HG03039 (cell line): ENCODE measurements at regions not wholly inside any gene's neighbourhood (a gene's known extent, or its start where the extent isn't known, plus 50 kb on each side); places are given as distances from the start of the nearest gene placed in this dataset.
"Not testable (repeated sequence)": the region's sequence is repeated elsewhere in the genome, so short reads cannot be mapped to it uniquely, and the experiment has no call there.

Source experiments
- ATAC-seq: cut with Tn5 transposase; IDR thresholded peaks from one replicate; pipeline ENCODE4 v1.9.1; 2021; ENCODE audit warnings: mild to moderate bottlenecking, moderate library complexity; ENCODE audit not compliant: unreplicated experiment

DNA sequence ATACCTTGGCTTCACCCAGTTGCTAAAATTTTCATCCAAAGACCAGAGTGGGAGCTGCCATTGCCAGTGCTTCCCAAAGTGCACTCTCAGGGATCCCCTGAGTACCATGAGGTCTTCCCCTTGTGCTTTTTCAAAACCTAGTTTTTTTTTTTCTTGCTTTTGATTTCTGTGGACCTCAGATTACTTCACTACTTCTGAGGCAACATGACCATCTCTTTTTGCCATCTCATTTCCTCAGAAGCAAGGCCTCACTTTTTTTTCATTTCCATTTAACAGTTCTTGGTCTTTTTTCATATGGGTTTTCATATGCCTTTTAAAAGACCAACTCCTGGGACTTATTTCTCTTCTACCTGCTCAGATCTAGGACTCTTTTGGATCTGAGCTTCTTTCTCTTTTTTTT is 64.1 kb upstream of the MMS22L start:
- no peak for ATAC-seq

DNA sequence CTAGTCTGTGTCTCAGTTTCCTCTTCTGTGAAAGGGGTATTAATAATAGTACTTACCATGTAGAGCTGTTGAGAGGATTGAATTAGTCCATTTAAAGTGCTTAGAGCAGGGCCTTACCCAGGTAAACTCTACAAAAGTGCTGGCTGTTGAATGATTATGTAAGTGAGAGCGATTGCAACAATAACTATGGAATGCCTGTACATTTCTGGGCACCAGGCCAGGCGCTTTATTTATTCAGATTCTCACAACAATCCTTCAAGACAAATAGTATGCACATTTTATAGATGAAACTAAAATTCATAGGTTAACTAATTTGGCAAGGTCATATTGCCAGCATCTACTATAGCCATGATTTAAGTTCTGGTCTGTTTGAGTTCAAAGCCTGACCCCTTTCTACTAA is 78.3 kb upstream of the MMS22L start:
- no peak for ATAC-seq

DNA sequence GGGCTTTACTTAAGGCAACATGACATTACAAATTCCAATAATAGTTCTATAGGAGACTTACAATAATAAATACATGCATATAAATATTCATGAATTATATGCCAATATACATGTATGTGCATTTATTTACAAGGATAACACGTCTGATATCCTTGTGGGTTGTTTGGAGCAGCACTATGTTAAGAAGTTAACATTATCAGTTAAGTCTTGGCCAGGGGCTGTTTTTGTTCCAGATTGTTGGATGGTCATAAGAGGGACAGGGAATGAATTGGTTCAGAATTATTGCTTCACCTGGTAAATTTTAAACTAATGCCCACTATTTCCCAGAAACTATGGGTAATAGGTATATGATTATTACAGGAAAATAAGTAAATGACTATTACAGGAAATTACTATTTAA is 81.3 kb upstream of the MMS22L start:
- ATAC-seq: no peak

DNA sequence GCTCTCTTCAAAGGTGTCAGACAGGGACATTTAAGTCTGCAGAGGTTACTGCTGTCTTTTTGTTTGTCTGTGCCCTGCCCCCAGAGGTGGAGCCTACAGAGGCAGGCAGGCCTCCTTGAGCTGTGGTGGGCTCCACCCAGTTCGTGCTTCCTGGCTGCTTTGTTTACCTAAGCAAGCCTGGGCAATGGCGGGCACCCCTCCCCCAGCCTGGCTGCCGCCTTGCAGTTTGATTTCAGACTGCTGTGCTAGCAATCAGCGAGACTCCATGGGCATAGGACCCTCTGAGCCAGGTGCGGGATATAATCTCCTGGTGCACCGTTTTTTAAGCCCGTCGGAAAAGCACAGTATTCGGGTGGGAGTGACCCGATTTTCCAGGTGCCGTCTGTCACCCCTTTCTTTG is 99.1 kb upstream of the MMS22L start:
- not testable (repeated sequence) for ATAC-seq

DNA sequence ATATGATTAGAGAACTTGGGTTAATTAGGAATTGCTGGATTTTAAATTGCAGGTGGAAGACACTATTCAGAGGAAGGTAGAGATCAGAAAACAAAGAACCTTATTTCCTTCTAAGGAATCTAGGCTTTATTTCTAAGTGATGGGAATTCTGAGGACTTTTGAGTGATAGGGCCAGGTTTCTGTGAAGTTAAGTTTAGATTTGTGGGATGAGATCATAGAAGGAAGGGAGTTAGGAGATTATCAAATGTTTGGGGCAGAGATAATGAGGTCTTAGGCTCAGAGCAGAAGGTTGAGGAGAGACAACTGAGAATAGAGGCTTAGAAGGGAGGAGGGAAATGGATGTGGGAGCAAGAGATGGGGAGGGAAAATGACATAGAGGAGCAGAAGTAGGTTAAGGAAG is 109.7 kb upstream of the MMS22L start:
- ATAC-seq: no peak

DNA sequence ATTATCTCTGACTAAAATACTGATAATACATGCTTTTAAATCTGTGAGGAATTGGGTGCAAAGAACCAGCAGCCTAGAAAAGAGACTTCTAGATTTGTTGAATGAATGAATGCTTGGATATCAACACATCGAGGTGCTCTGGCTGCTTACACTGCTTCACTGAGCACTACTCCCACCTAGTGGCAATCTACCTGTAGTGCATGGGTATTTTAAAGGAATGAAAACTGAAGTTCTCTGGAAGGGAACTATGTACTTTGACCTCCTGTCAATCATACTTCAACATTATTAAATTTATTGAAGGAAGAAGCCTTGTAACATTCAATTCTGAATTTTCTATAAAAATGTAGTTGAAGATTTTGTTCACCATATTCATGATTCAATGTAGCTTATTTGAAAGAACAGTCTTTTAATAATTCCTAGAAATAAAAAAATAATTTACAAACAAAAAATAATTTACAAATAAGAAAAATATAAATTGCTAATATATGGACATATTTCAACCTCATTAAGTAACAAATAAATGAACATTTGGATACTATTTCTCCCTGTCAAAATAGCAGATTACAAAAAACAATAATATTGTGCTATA is 111.2 kb upstream of the MMS22L start:
- peak; percentile 90 for ATAC-seq

DNA sequence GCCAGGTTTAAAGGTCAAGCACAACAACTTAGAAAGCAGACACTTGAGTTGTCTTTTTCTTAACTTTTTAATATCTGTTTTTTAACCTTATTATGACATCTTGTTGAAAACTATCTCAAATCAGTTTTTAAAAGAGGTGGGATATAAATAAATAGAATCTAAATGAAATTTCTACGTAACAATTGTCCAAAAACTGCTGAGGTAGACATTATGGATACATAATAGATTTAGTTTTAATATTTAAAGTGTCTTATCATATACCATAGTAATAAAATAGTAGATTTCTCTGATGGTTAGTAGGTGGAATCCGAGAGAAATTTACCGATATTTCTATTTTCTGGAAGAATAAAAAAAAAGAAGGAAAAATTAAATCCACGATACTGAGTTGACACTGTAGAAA is 113.9 kb upstream of the MMS22L start:
- ATAC-seq: no peak

DNA sequence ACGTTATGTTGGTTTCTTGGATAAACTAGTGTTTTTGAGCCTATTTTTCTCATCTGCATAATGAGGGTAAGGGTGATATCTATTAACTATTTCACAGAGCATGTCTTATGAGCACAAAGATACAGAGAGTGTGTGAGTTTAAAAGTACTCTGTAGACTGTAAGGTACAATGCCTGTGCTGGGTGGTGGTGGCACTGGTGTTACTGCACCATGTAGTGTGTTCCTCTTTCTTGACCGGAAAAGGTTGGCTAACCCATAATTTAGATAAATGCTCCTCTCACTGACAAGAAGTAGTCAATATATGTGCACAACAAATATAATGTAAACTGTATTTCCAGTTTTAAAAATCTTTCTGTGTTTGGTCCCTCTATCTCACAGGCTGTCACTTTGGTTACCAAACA is 116.2 kb upstream of the MMS22L start:
- ATAC-seq: no peak

DNA sequence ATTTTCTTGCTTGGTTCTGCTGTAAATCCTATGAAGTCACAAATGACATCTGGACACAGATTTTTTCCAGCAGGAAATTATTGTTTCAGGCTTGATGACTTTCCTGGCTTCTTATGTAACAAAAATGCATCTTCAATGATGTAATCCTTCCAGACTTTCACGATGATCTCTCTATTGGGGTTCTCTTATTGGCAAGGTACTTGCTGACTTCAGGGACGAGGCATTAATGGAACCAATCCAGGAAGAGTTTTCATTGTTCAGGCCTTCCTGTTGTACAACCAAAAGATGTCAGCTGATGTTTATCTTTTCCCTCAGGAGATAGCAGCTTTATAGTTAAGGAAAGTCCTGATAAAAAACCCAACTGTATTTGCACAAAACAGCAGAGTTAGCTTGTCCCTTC is 118.5 kb upstream of the MMS22L start:
- no peak for ATAC-seq

DNA sequence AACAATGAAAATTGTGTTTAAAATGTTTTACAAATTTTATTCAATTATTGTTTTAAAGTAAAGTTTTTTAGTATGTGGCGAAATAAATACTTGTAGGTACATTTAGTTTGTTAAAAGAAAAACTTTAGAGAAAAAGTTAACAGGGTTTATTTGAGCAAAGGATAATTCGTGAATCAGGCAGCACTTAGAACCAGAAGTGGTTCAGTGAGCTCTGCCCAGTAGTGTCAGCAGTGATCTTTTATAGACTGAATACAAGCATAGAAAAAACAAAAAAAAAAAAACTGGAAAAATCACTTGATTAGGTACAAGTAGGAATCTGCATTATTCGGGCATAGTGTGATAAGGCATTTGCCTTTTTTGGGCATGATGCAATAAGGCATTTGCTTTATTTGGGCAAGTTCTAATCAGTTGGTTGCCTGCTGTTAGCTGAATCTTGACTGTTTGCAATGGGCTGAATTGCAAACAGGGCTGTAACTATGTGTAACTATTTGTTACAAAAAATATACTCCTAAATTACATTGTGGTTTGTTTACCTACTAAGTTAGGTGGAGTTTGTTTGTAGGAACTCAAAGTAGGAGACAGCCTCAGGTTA is 122.9 kb upstream of the MMS22L start:
- ATAC-seq: no peak

DNA sequence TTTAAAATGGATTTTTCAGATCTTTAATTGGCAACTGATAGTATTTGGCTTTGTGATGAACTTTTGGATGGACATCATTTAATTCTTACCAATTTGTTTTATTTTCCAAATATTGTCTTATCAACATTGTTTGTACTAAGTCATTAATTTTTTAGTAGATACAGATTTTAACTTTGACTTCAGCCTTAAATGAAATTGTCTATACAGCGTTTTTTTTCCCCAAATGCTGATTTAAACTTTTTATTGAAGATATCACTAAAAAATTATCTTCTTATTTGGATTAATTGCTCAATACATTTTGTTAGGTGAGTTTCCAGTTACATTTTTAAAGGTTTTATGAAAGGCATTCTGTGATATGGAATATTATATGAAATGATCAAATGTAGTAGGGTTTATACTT is 123.6 kb upstream of the MMS22L start:
- no peak for ATAC-seq

DNA sequence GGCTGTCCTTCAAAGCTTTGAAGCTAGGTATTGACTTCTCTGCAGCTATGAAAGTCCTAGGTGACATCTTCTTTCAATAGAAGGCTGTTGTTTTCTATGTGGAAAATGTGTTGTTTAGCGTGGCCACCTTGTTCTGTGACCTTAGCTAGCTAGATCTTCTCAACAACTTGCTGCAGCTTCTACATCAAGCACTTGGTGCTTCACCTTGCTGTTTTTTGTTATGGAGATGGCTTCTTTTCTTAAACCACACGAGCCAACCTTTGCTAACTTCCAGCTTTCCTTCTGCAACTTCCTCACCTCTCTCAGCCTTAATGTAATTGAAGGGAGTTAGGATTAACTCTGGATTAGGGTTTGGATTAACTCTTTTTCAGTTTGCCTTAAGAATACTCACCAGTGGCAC is 128.6 kb upstream of the MMS22L start:
- no peak for ATAC-seq

DNA sequence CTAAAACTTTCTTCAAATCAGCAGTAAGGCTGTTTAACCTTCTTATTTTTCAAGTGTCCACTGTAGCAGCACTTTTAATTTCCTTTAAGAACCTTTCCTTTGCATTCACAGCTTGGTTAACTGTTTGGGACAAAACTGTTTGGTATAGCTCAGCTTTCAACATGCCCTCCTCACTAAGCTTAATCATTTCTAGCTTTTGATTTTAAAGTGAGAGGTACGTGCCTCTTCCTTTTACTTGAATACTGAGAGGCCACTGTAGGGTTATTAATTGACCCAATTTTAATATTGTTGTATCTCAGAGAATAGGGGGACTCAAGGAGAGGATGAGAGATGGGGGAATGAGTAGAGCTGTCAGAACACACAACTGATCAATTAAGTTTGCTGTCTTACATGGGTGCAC is 129.5 kb upstream of the MMS22L start:
- ATAC-seq: no peak

DNA sequence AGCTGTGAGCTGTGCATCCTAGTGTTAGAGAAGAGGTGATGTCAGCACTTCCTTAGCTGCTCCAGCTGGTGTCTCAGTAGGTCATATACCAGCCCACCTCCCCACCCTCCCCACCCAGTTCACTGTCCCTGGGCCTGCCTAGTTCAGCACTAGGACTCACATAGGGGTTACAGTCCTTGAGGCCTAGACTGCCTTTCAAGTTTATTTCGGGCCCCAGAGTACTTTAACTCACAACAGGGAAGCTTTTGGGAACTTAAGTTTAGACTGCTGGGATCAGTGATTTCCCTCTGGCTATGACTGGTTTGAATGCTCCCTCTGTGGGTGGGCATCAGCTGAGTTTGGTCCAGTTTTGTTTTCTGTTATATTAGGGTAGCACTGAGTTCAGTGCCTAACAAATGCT is 139.2 kb upstream of the MMS22L start:
- no peak for ATAC-seq

DNA sequence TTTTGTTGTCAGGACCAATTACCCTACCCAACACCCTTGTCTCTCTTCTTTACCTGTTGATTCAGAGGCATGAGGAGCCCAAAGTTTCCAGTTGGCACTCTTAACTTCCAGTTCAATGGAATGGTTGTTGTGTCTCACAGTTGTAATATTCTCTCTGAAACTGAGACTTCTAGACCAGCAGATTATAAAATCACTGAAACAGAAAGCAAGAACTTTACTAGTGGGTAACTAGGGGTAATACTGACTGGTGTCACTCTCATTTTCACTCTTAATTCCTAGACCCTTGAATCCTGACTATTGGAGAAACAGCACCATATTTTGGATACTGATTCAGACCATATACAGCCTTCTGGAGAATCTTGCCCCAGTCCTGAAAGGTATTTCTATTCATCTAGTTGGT is 140.2 kb upstream of the MMS22L start:
- no peak for ATAC-seq

DNA sequence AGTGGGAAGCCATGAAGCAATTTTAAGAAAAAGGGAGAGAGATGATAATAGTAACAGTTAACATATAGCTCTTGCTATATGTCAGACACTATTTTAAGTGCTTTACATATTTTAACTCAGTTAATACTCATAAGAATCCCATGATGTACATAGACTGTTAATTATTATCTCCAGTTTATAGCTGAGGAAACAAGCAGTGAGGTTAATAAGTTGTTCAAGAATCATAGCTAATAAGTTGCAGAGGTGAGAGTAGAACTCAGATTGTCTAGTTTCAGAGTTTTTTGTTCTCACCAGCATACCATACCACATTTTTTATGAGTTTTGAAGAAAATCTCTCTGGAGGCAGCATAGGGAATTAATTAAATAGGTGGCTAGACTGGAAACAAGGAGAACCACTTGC is 144.6 kb upstream of the MMS22L start:
- ATAC-seq: no peak

DNA sequence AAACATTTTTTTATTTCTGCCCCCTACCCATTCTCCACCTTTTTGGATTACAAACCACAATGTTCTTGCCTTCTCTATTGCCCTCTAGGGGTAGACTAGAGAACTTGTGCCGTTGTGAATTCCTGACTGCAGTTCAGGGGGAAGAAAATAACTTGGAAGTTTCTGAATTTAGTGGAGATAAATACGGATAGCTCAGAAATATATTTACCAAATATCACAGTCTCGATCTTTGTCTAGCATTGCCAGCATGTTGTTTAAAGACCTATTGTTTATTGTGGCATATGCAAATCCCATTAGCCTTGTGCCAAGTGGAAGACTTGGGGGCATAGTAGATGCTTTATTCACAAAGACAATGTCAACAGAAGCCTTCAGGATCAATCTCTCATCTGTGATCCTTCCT is 154.1 kb upstream of the MMS22L start:
- no peak for ATAC-seq

DNA sequence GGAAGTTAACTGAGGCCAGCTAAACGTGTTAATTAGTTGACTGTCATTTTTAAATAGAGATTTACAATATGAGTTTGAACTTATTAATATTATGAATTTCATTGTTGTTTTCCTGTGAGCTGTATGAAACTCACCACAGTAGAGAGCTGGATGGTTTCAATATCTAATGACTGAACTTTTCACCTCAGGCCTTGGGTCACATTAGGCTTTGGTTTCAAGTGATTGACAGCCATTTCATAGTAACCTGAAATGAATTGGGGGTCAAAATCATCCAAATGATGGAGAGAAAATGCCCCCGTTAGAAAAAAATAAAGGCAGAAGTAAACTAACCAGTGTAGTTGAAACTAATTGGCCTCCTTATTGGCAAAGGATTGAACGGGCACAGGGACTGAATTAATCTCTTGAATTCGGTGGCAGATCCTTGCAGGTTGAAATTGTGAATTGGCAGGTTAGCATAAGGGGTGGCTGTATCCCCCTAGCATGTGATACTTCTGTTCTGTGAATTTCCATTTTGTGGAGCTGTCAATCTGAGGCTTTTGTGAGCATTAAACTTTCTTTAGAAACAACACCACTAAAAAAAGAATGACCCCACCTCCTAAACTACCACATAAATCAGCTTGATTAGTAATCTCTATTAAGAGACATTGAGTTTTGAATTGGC is 155.1 kb upstream of the MMS22L start:
- no peak for ATAC-seq

DNA sequence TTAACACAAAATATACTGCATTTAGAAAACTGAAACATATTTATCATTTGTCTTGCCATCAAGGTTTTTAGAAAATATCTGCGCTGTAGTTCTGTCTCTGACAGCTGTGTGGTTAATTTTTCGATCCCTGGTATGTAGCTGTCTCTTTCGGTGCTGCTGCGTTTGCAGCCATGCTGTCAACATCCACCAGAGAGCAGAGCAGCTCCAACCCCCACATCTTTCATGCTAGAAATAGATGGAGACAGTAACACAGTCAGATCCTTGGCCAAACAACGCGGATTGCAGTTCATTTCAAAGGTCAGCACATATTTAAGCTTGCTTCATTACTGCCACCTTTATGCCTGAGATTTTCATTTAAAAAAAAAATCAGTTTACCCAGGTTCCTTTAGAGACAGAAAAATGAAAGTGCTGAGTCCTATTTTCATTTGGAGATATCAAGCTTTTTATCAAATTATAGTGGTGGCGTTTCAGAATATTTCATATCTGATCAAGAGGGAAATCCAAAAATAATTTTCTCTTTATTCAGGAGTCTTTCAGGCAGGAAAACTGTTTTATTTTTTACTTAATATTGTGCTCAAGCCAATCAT is 157.7 kb upstream of the MMS22L start:
- ATAC-seq: peak; percentile 48

DNA sequence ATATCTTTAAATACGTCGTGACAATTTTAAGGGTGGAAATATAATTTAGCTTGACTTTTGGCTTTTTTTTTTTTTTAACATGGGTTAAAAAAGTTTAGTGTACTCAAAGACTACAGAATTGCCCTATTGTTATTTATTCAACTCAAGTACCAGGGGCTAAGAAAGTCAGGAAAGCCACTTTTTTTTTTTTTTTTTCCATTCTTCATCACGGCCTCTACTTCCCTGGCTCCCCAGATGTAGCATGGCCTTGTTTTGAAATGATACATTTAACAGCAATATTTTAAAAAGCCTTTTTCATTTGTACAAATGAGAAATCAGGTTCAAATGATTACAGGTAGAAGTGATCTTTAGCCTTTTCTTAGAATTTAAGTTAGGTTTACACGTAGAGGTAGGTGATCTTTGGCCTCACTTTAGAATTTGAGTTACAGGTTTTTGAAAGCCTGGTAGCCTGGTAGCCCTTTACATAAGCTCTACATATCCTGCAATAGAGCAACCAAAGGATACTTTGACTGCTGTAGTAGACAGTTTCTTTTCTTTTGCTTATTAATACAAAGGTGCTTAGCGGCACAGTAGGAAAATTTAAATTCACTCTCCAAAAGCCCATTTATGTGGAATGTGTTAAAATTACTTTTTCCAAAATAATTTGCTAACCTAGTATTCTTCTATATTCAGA is 160.5 kb upstream of the MMS22L start:
- no peak for ATAC-seq

DNA sequence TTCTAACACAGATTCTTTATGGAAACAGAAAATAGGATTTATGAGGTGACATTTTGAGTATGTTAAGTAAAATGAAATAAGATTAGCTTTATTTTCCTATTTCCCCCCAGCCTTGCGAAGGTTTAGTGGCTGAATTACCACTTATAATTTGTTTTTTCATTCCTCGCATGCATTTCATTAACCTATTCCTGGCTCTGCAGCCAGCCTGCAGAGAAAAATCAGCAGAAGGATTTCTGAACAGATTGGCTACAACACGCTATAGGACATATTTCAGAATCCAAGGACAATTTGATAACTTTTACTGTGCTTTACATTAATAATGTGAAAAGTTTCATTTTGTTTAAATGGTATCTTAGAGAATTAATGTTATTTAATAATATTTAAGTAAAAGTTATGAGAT is 162.4 kb upstream of the MMS22L start:
- no peak for ATAC-seq

DNA sequence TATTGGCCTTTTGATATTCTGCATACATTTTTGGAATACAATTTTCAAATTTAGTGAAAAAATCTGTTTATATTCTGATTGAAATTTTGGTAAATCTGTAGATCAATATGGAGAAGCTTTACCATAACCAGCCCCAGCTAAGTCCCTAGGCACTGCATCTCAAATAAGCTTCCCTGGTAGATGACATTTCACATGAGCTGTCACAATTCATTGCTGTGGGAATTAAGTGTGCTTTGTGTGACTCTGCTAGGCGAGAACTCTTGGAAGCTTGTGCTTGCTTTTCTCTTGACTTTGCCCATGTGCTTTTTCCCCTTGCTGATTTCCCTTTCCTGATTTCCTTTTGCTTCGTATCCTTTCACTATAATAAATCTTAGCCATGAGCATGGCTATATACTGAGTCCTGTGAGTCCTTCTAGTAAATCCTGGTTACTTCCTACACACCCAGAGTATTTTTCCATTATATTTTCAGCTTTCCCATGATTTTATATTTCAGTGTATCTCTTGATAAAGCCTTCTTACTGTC is 166.5 kb upstream of the MMS22L start:
- no peak for ATAC-seq
